Right cardiac atrium (tissue), 5 donors: ENCODE measurements at regions not wholly inside any gene's neighbourhood (a gene's known extent, or its start where the extent isn't known, plus 50 kb on each side); places are given as distances from the start of the nearest gene placed in this dataset.

ENCODE experiments used
- ATAC-seq, 2 donors: fragments of 200-7000 bp; cut with Tn5 transposase; one replicate each; pipeline versions ENCODE4 v1.8.0 to v1.9.1; 2020; ENCODE audit warnings: moderate library complexity in 2 of 2, mild to moderate bottlenecking in 1 of 2
- DNase-seq, 3 donors: peaks; one replicate each; pipeline ENCODE4 v3.0.0-alpha.2; 2020
- H3K27ac ChIP-seq: one replicate; pipeline ENCODE4 v1.5.1; 2013; ENCODE audit warnings: mild to moderate bottlenecking, low read length, control low read depth, moderate library complexity
- H3K27me3 ChIP-seq: one replicate; pipeline ENCODE4 v1.6.1; 2013; ENCODE audit not compliant: control insufficient read depth, insufficient read depth
- H3K4me1 ChIP-seq: one replicate; pipeline ENCODE4 v1.6.1; 2013; ENCODE audit warnings: low read length; ENCODE audit not compliant: control insufficient read depth, insufficient read depth
- H3K4me3 ChIP-seq: one replicate; pipeline ENCODE4 v1.5.1; 2013; ENCODE audit warnings: low read length, control low read depth
- H3K9me3 ChIP-seq: one replicate; pipeline ENCODE4 v1.6.1; 2013; ENCODE audit warnings: low read length; ENCODE audit not compliant: control insufficient read depth
- WGBS: extraction: QIAGEN DNeasy Blood & Tissue Kit; methylation state at CpG from one replicate; pipeline ENCODE4 v1.1.7; 2013; 5-methylcytosine and 5-hydroxymethylcytosine counted together
- intact Hi-C, 4 donors: fragments of 100-400 bp; cut with DNase I; formaldehyde crosslinking; loops; one replicate each; pipeline versions ENCODE4 v1.11.0 to v1.14.0; 2022 to 2023
- donor health status: healthy with polysubstance abuse.
- donor health status: DM: no; HTN: yes; CAD: no.
- donor health status: DM: no; HTN: no; CAD: no.
- donor health status: DM: no; HTN: yes; CAD: no; lungs with severe emphysema.
- donor health status: DM: yes; HTN: yes; CAD: no.

GRCh38 chr13:87093399-87093798 is 577.8 kb upstream of the SLITRK5 start:
- H3K9me3 ChIP-seq: no peaks in the 10 kb centered on the region
- DNase-seq (no peak), ATAC-seq (no peak)
- no peaks in the 10 kb centered on the region for H3K4me1 ChIP-seq
- intact Hi-C loops: no loop called here
- 89% methylated on average over 2 of the region's 2 CpGs for WGBS
- H3K4me3 ChIP-seq: no peak overlapping the region
- no peaks in the 10 kb centered on the region for H3K27me3 ChIP-seq
- H3K27ac ChIP-seq: no peak overlapping the region

GRCh38 chr13:87094646-87095045 is 576.5 kb upstream of the SLITRK5 start:
- Histone ChIP-seq H3K27ac (no peak overlapping the region), H3K4me1 (no peaks in the 10 kb centered on the region), H3K27me3 (no peaks in the 10 kb centered on the region), H3K9me3 (no peaks in the 10 kb centered on the region), H3K4me3 (no peak overlapping the region)
- 14% methylated on average over 3 of the region's 3 CpGs for WGBS
- ATAC-seq (no peak), DNase-seq (peak in 1 of 3 donors; percentile 1)
- intact Hi-C loops: no loop called here

GRCh38 chr13:87100431-87100830 is 570.7 kb upstream of the SLITRK5 start:
- no peaks in the 10 kb centered on the region for H3K9me3 ChIP-seq
- H3K27ac ChIP-seq: no peak overlapping the region
- H3K4me1 ChIP-seq: no peaks in the 10 kb centered on the region
- H3K27me3 ChIP-seq: no peaks in the 10 kb centered on the region
- intact Hi-C loops: no loop called here
- H3K4me3 ChIP-seq: no peak overlapping the region
- ATAC-seq: no peak
- no peak for DNase-seq
- 79% methylated on average over 5 of the region's 5 CpGs for WGBS

GRCh38 chr13:87107651-87108050 is 563.5 kb upstream of the SLITRK5 start:
- 64% methylated on average over 2 of the region's 2 CpGs for WGBS
- DNase-seq (no peak), ATAC-seq (no peak)
- Histone ChIP-seq H3K27me3 (no peaks in the 10 kb centered on the region), H3K9me3 (no peaks in the 10 kb centered on the region), H3K4me3 (no peak overlapping the region), H3K27ac (no peak overlapping the region), H3K4me1 (no peaks in the 10 kb centered on the region)
- intact Hi-C loops: no loop called here

GRCh38 chr13:87120476-87120875 is 550.7 kb upstream of the SLITRK5 start:
- Histone ChIP-seq H3K27me3 (no peaks in the 10 kb centered on the region), H3K4me3 (no peak overlapping the region), H3K9me3 (no peaks in the 10 kb centered on the region), H3K27ac (no peak overlapping the region), H3K4me1 (no peaks in the 10 kb centered on the region)
- WGBS: 38% methylated on average over 2 of the region's 2 CpGs
- DNase-seq: no peak
- ATAC-seq: no peak
- intact Hi-C loops: no loop called here

- no peaks in the 10 kb centered on the region for H3K4me1 ChIP-seq
- H3K4me3 ChIP-seq: no peak overlapping the region
- intact Hi-C loops: no loop called here
- DNase-seq (no peak), ATAC-seq (no peak)
- H3K9me3 ChIP-seq: no peaks in the 10 kb centered on the region
- no peak overlapping the region for H3K27ac ChIP-seq
- no peaks in the 10 kb centered on the region for H3K27me3 ChIP-seq
Observed at GRCh38 chr13:87122551-87122950, 548.6 kb upstream of the SLITRK5 start.

- H3K4me3 ChIP-seq: no peak overlapping the region
- WGBS: 38% methylated on average over 10 of the region's 10 CpGs
- H3K9me3 ChIP-seq: no peaks in the 10 kb centered on the region
- no peaks in the 10 kb centered on the region for H3K27me3 ChIP-seq
- H3K27ac ChIP-seq: no peak overlapping the region
- no peaks in the 10 kb centered on the region for H3K4me1 ChIP-seq
- DNase-seq (no peak), ATAC-seq (peak in 1 of 2 donors; percentile 51)
- intact Hi-C loops: no loop called here
Observed at GRCh38 chr13:87123987-87124784, 547.0 kb upstream of the SLITRK5 start.

- H3K27ac ChIP-seq: no peak overlapping the region
- WGBS: 86% methylated on average over 4 of the region's 4 CpGs
- DNase-seq: no peak
Observed at GRCh38 chr13:87124785-87125074, 546.4 kb upstream of the SLITRK5 start.

GRCh38 chr13:87128036-87128435 is 543.1 kb upstream of the SLITRK5 start:
- H3K4me1 ChIP-seq: no peaks in the 10 kb centered on the region
- H3K27ac ChIP-seq: no peak overlapping the region
- intact Hi-C loops: no loop called here
- no peak for DNase-seq
- peak in 1 of 2 donors; percentile 31 for ATAC-seq
- H3K4me3 ChIP-seq: no peak overlapping the region
- H3K9me3 ChIP-seq: no peaks in the 10 kb centered on the region
- H3K27me3 ChIP-seq: no peaks in the 10 kb centered on the region

More at GRCh38 chr13:87124785-87125074, 546.4 kb upstream of the SLITRK5 start:
- H3K9me3 ChIP-seq: no peaks in the 10 kb centered on the region
- H3K27me3 ChIP-seq: no peaks in the 10 kb centered on the region
- H3K4me1 ChIP-seq: no peaks in the 10 kb centered on the region
- H3K4me3 ChIP-seq: no peak overlapping the region
- intact Hi-C loops: no loop called here
- no peak for ATAC-seq

GRCh38 chr13:87128491-87128890 is 542.7 kb upstream of the SLITRK5 start:
- WGBS: 83% methylated on average over 2 of the region's 2 CpGs
- Histone ChIP-seq H3K4me1 (no peaks in the 10 kb centered on the region), H3K27ac (no peak overlapping the region), H3K4me3 (no peak overlapping the region), H3K9me3 (no peaks in the 10 kb centered on the region), H3K27me3 (no peaks in the 10 kb centered on the region)
- ATAC-seq (no peak), DNase-seq (no peak)
- intact Hi-C loops: no loop called here

GRCh38 chr13:87129602-87130300 is 541.4 kb upstream of the SLITRK5 start:
- H3K27ac ChIP-seq: no peak overlapping the region
- intact Hi-C loops: no loop called here
- H3K9me3 ChIP-seq: no peaks in the 10 kb centered on the region
- H3K4me3 ChIP-seq: no peak overlapping the region
- no peaks in the 10 kb centered on the region for H3K27me3 ChIP-seq
- no peaks in the 10 kb centered on the region for H3K4me1 ChIP-seq
- WGBS: 87% methylated on average over 2 of the region's 2 CpGs
- DNase-seq: no peak
- ATAC-seq: no peak
